ENCODE measurements at regions not wholly inside any gene's neighbourhood (a gene's known extent, or its start where the extent isn't known, plus 50 kb on each side); places are given as distances from the start of the nearest gene placed in this dataset.
"Not testable (repeated sequence)": the region's sequence is repeated elsewhere in the genome, so short reads cannot be mapped to it uniquely, and the experiment has no call there.

DNA sequence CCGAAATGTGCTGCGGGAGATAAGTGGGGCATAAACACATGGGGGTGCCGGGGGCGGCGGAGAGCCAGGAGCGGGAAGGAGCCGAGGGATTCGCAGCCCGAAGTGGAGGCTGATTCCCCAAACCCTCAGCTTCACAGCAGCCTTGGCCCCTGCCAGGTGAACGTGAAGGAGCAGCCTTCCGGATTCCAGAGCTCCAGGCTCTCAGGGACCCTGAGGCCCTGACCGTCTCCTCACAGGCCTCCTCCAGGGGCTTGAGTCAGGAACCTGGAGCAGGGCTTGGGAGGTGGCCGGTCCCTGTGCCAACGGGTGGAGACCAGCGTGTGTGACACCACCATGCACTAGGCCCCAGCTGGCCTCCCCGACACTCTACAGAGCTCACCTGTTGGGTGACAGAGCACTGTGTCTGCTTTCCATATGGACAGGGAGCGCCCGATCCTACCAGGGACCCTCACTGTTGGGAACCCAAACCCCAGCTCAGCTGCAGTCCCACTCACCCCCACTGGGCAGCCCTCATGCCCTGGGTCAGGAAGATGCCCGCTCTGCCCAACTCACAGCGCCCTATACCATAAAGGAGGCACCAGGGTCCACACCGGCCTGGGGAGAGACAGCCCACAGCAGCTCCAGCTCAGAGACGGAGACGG is 117.6 kb upstream of the OTOS start:
- in situ Hi-C loops (cut with HindIII; ENCODE audit: low pct_unique_long_range_greater_than_20kb, low sequenced_read_pairs): no loop called here
- DNase-seq (ENCODE audit: low read depth, low spot score): no peak

DNA sequence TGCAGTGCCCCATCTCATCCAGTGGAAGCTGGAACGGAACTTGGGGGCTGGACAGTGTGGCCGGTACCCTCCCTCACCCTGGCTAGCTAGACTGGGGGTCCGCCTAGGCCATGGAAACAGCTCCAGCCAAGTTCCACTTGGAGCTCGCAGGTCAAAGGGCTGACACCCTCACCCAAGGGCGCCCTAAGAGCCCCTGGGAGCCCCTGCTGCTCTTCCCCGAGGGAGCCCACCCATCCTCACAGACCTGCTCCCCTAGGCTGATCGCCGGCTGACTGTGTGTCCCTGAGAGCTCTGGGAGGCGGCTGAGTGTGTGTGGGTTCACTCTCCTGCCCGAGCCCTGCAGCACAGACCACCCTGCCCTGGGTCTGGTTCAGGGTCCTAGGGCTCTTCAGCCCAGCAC is 118.2 kb upstream of the OTOS start:
- in situ Hi-C loops (cut with HindIII; ENCODE audit: low pct_unique_long_range_greater_than_20kb, low sequenced_read_pairs): no loop called here
- no peak for DNase-seq (ENCODE audit: low read depth, low spot score)

DNA sequence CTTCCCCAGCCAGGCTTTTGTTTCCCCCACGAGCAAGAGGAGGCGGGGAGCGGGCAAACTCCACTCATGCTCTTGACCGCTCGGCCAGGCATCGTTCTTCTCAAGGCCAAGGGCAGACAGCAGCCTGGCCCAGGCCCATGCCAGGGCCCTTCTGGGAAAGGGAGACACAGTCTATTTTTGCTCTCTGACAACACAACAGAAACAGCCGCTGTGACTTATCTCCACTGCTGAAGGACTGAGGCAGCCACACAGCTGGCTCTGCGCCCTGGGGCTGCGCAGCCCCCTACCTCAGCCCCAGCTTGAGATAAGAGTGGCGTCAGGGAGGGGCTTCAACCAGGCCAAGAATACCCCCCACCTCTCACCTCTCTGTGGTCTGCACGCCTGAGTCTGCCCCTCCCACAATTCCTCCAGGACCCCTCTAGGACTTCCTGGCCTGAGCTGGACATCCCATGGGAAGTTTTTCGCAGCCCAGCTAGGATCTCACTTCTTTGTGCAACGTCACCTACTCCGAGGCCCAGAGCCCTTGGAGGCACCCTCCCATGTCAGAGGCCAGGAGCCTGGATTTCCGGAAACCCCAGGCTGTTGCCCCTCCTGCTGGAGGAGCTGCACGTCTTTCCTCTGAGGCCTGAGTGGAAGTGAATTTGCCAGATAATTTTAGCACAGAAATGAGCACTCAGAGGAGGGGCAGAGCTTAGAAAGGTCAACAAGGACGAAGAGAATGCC is 118.9 kb upstream of the OTOS start:
- DNase-seq (ENCODE audit: low read depth, low spot score): no peak
- in situ Hi-C loops (cut with HindIII; ENCODE audit: low pct_unique_long_range_greater_than_20kb, low sequenced_read_pairs): no loop called here

DNA sequence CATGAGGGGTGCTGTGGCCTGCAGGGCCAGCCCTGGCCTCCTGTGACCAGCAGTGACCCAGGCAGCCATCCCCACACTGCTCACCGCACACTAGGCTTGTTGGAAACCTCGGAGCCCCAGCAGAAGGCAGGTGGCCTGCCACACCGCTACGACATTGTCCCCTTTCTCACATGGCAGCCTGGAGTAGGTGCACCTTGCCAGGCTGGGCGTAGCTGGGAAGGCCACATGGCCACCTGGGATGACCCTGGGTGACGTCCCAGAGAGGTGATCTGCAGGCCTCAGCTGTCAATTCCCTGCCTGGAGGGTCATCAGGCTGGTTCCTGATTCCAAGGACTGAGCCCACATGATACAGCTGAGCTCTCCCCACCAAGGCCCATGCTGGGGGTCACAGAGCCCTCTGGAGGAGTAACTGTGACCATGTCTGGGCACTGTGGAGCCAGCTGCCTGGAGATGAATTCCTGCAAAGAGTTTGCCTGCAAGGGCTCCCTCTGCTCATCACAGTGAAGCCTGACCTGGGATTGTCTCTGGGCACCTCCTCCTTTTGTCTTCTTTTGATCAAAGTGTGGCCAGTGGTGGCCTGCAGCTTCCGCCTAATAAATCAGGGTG is 119.6 kb upstream of the OTOS start:
- in situ Hi-C loops (cut with HindIII; ENCODE audit: low pct_unique_long_range_greater_than_20kb, low sequenced_read_pairs): no loop called here
- DNase-seq (ENCODE audit: low read depth, low spot score): no peak

DNA sequence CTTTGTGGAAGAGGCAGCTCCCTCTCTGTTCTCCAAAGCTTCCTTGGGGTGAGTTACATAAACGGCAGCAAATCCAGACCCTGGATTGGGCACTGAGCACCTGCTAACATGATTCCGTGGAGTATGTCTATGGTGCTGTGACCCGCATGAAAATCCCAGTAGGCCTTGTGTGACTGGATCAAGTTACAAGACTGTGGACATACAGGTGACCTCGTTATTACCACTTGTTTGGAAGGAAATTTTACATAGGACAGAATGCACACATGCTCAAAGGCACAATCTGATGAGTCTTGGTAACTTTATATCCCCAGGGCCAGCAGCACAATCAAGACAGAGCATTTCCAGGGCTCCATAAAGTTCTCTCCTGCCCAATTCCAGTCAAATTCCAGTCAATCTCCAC is 120.2 kb upstream of the OTOS start:
- in situ Hi-C loops (cut with HindIII; ENCODE audit: low pct_unique_long_range_greater_than_20kb, low sequenced_read_pairs): no loop called here

GRCh38 chr2:240262578-240262977 is 122.1 kb upstream of the OTOS start:
- DNase-seq (ENCODE audit: low read depth, low spot score); in situ Hi-C loops (cut with HindIII; ENCODE audit: low pct_unique_long_range_greater_than_20kb, low sequenced_read_pairs): not testable (repeated sequence)

More for the DNA sequence above, 120.2 kb upstream of the OTOS start:
- DNase-seq (ENCODE audit: low read depth, low spot score): no peak

GRCh38 chr2:240269380-240269779 is 128.9 kb upstream of the OTOS start:
- in situ Hi-C loops (cut with HindIII; ENCODE audit: low pct_unique_long_range_greater_than_20kb, low sequenced_read_pairs): no loop called here
- no peak for DNase-seq (ENCODE audit: low read depth, low spot score)

DNA sequence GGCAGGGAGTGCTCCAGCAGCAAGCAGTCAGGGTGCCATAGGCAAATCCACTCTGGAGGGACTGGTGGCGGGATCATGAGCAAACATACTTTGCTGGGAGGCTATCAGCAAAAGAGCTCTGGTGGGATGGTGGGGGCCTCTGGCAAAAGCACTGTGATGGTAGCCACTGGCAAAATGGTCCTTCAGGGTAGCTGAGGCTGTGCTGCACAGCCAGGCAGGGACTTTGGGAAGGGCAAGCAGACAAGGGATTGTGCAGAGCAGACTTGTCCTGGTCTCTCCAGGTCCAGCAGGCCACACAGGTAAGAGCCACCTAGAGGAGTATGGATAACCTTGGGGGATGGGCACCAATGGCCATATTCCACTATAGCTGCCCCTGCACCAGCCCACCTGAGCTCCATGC is 129.4 kb upstream of the OTOS start:
- no peak for DNase-seq (ENCODE audit: low read depth, low spot score)
- in situ Hi-C loops (cut with HindIII; ENCODE audit: low pct_unique_long_range_greater_than_20kb, low sequenced_read_pairs): no loop called here

DNA sequence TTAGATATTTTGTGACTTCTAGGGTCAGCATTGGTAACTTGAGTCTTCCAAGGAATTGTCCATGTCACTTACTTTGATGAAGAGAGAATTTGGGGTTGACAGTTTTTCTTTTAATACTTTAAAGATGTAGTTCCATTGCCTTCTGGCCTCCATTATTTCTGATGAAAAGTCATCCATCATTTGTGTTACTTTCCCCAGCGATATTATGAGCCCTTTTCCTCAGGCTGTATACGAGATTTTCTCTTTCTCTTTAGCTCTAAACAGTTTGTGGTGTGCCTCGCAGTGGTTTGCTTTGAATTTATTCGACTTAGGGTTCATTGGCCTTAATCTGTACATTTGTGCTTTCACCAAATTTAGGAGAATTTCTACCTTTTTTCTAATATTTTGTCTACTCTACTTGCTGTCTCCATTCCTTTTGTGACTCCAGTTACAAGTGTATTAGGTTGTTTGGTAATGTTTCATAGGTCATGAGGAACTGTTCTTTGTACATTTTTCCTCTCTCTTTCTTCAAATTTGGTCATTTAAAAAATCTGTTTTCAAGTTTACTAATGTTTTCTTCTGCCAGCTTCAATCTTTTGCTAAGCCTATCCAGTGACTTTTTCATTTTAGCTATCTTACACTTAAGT is 131.4 kb upstream of the OTOS start:
- DNase-seq (ENCODE audit: low read depth, low spot score): no peak
- in situ Hi-C loops (cut with HindIII; ENCODE audit: low pct_unique_long_range_greater_than_20kb, low sequenced_read_pairs): no loop called here

GRCh38 chr2:240275386-240275785 is 134.9 kb upstream of the OTOS start:
- in situ Hi-C loops (cut with HindIII; ENCODE audit: low pct_unique_long_range_greater_than_20kb, low sequenced_read_pairs): no loop called here
- no peak for DNase-seq (ENCODE audit: low read depth, low spot score)

DNA sequence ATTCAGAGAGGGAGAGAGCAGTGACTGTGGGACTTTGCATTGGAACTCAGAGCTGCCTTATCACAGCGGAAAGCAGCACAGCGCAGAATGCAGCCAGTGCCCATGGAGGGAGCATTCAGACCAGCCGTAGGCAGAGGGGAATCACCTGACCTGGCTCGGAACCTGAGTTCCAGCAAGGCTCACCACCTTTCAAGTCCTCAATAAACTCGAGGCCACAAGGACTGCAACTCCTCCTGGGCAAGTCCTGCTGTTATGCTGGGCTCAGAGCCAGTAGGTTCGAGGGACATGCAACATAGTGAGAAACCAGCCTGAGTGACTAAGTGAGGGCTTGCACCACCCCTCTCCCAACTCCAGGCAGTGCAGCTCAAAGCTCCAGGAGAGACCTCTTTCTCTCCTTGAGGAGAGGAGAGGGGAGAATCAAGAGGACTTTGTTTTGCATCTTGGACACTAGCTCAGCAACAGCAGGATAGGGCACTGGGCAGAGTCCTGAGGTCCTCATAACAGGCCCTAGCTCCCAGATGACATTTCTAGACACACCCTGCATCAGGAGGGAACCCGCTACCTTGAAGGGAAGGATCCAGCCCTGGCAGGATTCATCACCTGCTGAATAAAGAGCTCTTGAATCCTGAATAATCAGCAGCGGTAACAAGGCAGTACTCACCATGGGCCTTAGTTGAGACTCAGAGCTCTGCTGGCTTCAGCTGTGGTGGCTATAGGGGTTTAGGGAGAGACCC is 136.8 kb upstream of the OTOS start:
- no peak for DNase-seq (ENCODE audit: low read depth, low spot score)
- in situ Hi-C loops (cut with HindIII; ENCODE audit: low pct_unique_long_range_greater_than_20kb, low sequenced_read_pairs): no loop called here

DNA sequence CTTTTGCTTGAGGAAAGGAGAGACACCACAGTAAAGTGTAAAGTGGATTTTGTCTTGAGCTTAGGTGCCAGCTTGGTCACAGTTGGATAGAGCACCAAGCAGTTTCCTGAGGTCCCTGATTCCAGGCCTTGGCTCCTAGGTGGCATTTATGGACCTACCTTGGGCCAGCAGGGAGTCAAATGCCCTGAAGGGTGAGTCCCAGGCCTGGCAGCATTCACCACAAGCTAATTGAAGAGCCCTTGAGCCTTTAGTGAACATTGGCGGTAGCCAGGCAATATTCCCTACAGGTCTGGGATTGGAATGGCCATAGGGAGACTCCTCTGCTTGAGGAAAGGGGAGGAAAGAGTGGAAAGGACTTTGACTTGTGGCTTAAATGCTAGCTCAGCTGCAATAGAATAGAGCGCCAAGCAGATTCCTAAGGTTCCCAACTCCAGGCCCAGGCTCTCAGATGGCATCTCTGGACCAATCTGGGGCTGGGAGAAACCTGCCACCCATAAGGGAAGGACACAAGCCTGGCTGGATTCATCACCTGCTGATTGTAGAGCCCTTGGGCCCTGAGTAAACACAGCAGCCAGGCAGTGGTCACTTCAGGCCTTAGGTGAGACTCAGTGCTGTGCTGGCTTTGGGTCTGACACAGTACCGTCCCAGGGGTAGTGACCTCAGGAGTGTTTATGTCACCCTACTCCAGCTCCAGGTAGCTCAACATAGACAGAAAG is 137.5 kb upstream of the OTOS start:
- in situ Hi-C loops (cut with HindIII; ENCODE audit: low pct_unique_long_range_greater_than_20kb, low sequenced_read_pairs): no loop called here
- DNase-seq (ENCODE audit: low read depth, low spot score): no peak

- in situ Hi-C loops (cut with HindIII; ENCODE audit: low pct_unique_long_range_greater_than_20kb, low sequenced_read_pairs): no loop called here
- DNase-seq (ENCODE audit: low read depth, low spot score): no peak
Observed at GRCh38 chr2:240278661-240279060, 138.2 kb upstream of the OTOS start.

GRCh38 chr2:240280621-240281020 is 140.2 kb upstream of the OTOS start:
- in situ Hi-C loops (cut with HindIII; ENCODE audit: low pct_unique_long_range_greater_than_20kb, low sequenced_read_pairs): no loop called here
- DNase-seq (ENCODE audit: low read depth, low spot score): no peak

GRCh38 chr2:240284503-240285259 is 144.2 kb upstream of the OTOS start:
- in situ Hi-C loops (cut with HindIII; ENCODE audit: low pct_unique_long_range_greater_than_20kb, low sequenced_read_pairs): no loop called here
- DNase-seq (ENCODE audit: low read depth, low spot score): no peak

GRCh38 chr2:240285725-240286124 is 145.3 kb upstream of the OTOS start:
- in situ Hi-C loops (cut with HindIII; ENCODE audit: low pct_unique_long_range_greater_than_20kb, low sequenced_read_pairs): no loop called here

DNA sequence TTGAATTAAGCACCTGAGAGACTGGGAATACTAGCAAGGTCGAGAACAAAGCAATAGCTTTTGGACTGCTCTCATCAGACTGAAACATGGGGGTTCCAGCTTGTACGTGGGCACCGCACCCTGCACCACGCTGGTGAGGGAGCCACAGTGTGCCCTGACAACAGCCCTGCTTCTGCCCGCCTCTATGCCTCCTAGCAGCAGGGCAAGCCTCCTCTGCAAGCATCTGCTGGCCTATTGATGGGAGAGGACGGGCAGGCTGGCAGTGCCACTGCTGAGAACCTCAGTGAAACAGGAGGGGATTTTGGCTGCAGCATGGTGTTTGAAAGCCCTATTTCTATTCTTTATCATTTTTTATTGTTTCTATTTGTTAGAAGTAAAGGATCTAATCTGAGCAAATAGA is 146.1 kb upstream of the OTOS start:
- in situ Hi-C loops (cut with HindIII; ENCODE audit: low pct_unique_long_range_greater_than_20kb, low sequenced_read_pairs): no loop called here
- no peak for DNase-seq (ENCODE audit: low read depth, low spot score)

More at GRCh38 chr2:240285725-240286124, 145.3 kb upstream of the OTOS start:
- DNase-seq (ENCODE audit: low read depth, low spot score): no peak
